ENCODE measurements at regions not wholly inside any gene's neighbourhood (a gene's known extent, or its start where the extent isn't known, plus 50 kb on each side); places are given as distances from the start of the nearest gene placed in this dataset.

DNA sequence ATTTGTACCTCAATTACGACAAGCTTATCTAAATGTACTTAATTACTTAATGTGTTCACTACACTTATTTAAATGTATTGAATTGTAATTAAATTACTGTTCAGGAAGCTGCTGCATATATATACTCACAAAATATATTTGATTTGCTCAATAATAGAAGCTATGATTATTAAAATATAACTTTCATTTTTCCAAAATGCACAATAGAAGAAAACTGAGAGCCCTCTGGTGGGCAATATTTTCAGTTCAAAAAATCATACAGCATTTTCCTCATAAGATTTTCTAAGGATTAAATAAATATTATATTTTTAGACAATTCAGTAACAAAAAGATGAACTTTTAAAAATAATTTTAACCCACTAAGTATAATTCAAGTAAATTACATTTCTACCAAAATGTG, 217.3 kb downstream of the DKK2 start:
- no peaks in the 10 kb centered on the region for H3K36me3 ChIP-seq (ENCODE audit: low read length)
- H3K9me3 ChIP-seq (ENCODE audit: insufficient read depth, low read length): no peaks in the 10 kb centered on the region
- no peaks in the 10 kb centered on the region for H4K20me1 ChIP-seq (ENCODE audit: low read depth, low read length)
- no peaks in the 10 kb centered on the region for H3F3A ChIP-seq (ENCODE audit: insufficient read depth)
- H3K79me2 ChIP-seq (ENCODE audit: insufficient read depth, low read length): no peaks in the 10 kb centered on the region
- no peak overlapping the region for H2AFZ ChIP-seq (ENCODE audit: low read depth, low read length, severe bottlenecking)
- H3K27me3 ChIP-seq (ENCODE audit: low read length): no peaks in the 10 kb centered on the region
- H3K4me3 ChIP-seq (ENCODE audit: insufficient read depth, low read length, poor library complexity, severe bottlenecking): no peak overlapping the region
- H3K27ac ChIP-seq (ENCODE audit: low read depth, low read length): no peak overlapping the region
- H3K4me2 ChIP-seq (ENCODE audit: low read depth, low read length, poor library complexity, severe bottlenecking): no peak overlapping the region
- TF ChIP-seq, protein P1, sequence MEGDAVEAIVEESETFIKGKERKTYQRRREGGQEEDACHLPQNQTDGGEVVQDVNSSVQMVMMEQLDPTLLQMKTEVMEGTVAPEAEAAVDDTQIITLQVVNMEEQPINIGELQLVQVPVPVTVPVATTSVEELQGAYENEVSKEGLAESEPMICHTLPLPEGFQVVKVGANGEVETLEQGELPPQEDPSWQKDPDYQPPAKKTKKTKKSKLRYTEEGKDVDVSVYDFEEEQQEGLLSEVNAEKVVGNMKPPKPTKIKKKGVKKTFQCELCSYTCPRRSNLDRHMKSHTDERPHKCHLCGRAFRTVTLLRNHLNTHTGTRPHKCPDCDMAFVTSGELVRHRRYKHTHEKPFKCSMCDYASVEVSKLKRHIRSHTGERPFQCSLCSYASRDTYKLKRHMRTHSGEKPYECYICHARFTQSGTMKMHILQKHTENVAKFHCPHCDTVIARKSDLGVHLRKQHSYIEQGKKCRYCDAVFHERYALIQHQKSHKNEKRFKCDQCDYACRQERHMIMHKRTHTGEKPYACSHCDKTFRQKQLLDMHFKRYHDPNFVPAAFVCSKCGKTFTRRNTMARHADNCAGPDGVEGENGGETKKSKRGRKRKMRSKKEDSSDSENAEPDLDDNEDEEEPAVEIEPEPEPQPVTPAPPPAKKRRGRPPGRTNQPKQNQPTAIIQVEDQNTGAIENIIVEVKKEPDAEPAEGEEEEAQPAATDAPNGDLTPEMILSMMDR (IDR thresholded peaks at IDR 0.05; ENCODE audit: insufficient read depth, low read length, poor library complexity, severe bottlenecking): no peak
- no peak for TF ChIP-seq EZH2phosphoT487 (conservative IDR thresholded peaks at IDR 0.05; ENCODE audit: low read length)
- H3K9ac ChIP-seq (ENCODE audit: low read length): no peak overlapping the region
- no peaks in the 10 kb centered on the region for H3K9me2 ChIP-seq (replicated peaks; ENCODE audit: insufficient read depth, low read length)

DNA sequence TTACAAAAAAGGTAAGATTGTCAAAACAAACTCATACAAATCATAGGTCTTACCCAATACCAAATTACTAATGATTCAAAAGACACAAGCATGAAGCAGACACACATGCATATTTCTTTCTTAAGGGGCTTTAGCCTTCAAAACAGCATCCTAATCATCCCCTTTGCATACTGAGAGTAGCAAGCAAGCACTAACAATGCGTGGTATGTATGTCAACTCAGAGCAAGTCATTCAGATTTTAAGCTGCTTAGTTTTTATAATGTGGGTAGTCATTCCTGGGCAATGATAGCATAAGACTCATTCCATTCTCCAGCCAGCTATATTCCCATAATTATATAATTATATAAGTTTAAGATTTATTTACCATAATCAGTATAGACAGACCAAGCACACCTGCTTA, 219.6 kb downstream of the DKK2 start:
- TF ChIP-seq EZH2phosphoT487 (conservative IDR thresholded peaks at IDR 0.05; ENCODE audit: low read length): no peak
- TF ChIP-seq, protein P1 (IDR thresholded peaks at IDR 0.05; ENCODE audit: insufficient read depth, low read length, poor library complexity, severe bottlenecking): no peak
- H3K9ac ChIP-seq (ENCODE audit: low read length): no peak overlapping the region
- no peak overlapping the region for H3K4me3 ChIP-seq (ENCODE audit: insufficient read depth, low read length, poor library complexity, severe bottlenecking)
- H4K20me1 ChIP-seq (ENCODE audit: low read depth, low read length): no peaks in the 10 kb centered on the region
- H3K27me3 ChIP-seq (ENCODE audit: low read length): no peaks in the 10 kb centered on the region
- no peak overlapping the region for H3K27ac ChIP-seq (ENCODE audit: low read depth, low read length)
- no peak overlapping the region for H2AFZ ChIP-seq (ENCODE audit: low read depth, low read length, severe bottlenecking)
- H3K36me3 ChIP-seq (ENCODE audit: low read length): no peaks in the 10 kb centered on the region
- H3K9me3 ChIP-seq (ENCODE audit: insufficient read depth, low read length): no peaks in the 10 kb centered on the region
- no peaks in the 10 kb centered on the region for H3F3A ChIP-seq (ENCODE audit: insufficient read depth)
- no peaks in the 10 kb centered on the region for H3K9me2 ChIP-seq (replicated peaks; ENCODE audit: insufficient read depth, low read length)
- no peaks in the 10 kb centered on the region for H3K79me2 ChIP-seq (ENCODE audit: insufficient read depth, low read length)
- H3K4me2 ChIP-seq (ENCODE audit: low read depth, low read length, poor library complexity, severe bottlenecking): no peak overlapping the region

DNA sequence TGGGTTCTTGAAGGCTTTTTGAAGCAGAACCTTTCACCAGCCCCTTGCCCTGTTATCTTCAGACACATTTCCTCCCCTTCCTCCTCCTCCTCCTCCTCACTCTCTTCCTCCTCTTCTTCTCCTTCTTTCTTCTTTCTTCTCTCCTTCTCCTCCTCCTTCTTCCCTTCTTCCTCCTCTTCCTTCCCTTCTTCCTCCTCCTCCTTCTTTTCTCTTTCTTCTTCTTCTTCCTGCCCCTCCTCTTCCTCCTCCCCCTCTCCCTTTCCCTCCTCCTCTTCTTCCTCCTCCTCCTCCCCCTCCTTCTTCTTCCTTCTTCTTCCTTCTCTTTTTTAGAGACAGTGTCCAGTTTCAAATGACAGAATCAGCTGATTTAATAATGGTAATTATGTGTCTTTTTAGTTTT, 226.0 kb downstream of the DKK2 start:
- Histone ChIP-seq H3F3A (ENCODE audit: insufficient read depth) (no peaks in the 10 kb centered on the region), H3K79me2 (ENCODE audit: insufficient read depth, low read length) (no peaks in the 10 kb centered on the region), H3K9me2 (replicated peaks; ENCODE audit: insufficient read depth, low read length) (no peaks in the 10 kb centered on the region), H3K27me3 (ENCODE audit: low read length) (no peaks in the 10 kb centered on the region), H3K4me3 (ENCODE audit: insufficient read depth, low read length, poor library complexity, severe bottlenecking) (no peak overlapping the region), H3K9me3 (ENCODE audit: insufficient read depth, low read length) (no peaks in the 10 kb centered on the region), H3K4me2 (ENCODE audit: low read depth, low read length, poor library complexity, severe bottlenecking) (no peak overlapping the region), H3K36me3 (ENCODE audit: low read length) (no peaks in the 10 kb centered on the region), H4K20me1 (ENCODE audit: low read depth, low read length) (no peaks in the 10 kb centered on the region), H3K27ac (ENCODE audit: low read depth, low read length) (no peak overlapping the region), H3K9ac (ENCODE audit: low read length) (no peak overlapping the region), H2AFZ (ENCODE audit: low read depth, low read length, severe bottlenecking) (no peak overlapping the region)
- TF ChIP-seq, protein P1 (IDR thresholded peaks at IDR 0.05; ENCODE audit: insufficient read depth, low read length, poor library complexity, severe bottlenecking): no peak
- no peak for TF ChIP-seq EZH2phosphoT487 (conservative IDR thresholded peaks at IDR 0.05; ENCODE audit: low read length)

Data from SU-DHL-6 (cell line).